ENCODE measurements at regions not wholly inside any gene's neighbourhood (a gene's known extent, or its start where the extent isn't known, plus 50 kb on each side); places are given as distances from the start of the nearest gene placed in this dataset.

DNA sequence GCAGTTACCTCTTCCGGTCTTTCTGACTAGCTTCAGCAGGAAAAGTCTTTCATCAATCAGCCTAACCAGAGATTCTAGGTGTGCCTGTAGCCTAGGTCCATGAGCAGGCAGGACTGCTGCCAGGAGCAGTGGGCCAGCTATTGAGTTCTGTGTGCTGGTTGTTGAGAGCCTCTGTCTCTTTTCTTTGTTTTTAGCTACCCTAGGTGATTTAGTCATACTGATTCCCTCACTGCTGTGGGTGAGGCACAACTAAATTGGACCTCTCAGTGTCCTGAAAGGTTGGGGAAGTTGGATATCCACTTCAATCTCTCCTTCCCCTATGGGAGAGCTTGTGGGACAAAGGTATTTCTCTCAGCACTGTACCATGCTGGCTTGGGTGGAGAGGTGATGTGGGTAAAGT lies 354.9 kb downstream of the GPAT3 start (continued):
- TF ChIP-seq, protein P1, sequence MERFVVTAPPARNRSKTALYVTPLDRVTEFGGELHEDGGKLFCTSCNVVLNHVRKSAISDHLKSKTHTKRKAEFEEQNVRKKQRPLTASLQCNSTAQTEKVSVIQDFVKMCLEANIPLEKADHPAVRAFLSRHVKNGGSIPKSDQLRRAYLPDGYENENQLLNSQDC (CRISPR knock-in tag; IDR thresholded peaks at IDR 0.05), result no peak
- TF ChIP-seq, protein P2, sequence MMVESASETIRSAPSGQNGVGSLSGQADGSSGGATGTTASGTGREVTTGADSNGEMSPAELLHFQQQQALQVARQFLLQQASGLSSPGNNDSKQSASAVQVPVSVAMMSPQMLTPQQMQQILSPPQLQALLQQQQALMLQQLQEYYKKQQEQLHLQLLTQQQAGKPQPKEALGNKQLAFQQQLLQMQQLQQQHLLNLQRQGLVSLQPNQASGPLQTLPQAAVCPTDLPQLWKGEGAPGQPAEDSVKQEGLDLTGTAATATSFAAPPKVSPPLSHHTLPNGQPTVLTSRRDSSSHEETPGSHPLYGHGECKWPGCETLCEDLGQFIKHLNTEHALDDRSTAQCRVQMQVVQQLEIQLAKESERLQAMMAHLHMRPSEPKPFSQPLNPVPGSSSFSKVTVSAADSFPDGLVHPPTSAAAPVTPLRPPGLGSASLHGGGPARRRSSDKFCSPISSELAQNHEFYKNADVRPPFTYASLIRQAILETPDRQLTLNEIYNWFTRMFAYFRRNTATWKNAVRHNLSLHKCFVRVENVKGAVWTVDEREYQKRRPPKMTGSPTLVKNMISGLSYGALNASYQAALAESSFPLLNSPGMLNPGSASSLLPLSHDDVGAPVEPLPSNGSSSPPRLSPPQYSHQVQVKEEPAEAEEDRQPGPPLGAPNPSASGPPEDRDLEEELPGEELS (CRISPR knock-in tag; IDR thresholded peaks at IDR 0.05; ENCODE audit: borderline replicate concordance), result no peak
- TF ChIP-seq TEAD1 (CRISPR knock-in tag; IDR thresholded peaks at IDR 0.05) (no peak), ZNF316 (IDR thresholded peaks at IDR 0.05) (no peak), MCM5 (IDR thresholded peaks at IDR 0.05; ENCODE audit: low read depth) (no peak), IFI16 (CRISPR knock-in tag; IDR thresholded peaks at IDR 0.05) (no peak), POLR2A (conservative IDR thresholded peaks at IDR 0.05) (no peak)
- TF ChIP-seq, protein P3, sequence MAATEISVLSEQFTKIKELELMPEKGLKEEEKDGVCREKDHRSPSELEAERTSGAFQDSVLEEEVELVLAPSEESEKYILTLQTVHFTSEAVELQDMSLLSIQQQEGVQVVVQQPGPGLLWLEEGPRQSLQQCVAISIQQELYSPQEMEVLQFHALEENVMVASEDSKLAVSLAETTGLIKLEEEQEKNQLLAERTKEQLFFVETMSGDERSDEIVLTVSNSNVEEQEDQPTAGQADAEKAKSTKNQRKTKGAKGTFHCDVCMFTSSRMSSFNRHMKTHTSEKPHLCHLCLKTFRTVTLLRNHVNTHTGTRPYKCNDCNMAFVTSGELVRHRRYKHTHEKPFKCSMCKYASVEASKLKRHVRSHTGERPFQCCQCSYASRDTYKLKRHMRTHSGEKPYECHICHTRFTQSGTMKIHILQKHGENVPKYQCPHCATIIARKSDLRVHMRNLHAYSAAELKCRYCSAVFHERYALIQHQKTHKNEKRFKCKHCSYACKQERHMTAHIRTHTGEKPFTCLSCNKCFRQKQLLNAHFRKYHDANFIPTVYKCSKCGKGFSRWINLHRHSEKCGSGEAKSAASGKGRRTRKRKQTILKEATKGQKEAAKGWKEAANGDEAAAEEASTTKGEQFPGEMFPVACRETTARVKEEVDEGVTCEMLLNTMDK (IDR thresholded peaks at IDR 0.05; ENCODE audit: borderline replicate concordance, insufficient read depth, low read depth, low read length, poor library complexity, severe bottlenecking), result no peak
- TF ChIP-seq, protein P4, sequence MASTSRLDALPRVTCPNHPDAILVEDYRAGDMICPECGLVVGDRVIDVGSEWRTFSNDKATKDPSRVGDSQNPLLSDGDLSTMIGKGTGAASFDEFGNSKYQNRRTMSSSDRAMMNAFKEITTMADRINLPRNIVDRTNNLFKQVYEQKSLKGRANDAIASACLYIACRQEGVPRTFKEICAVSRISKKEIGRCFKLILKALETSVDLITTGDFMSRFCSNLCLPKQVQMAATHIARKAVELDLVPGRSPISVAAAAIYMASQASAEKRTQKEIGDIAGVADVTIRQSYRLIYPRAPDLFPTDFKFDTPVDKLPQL (IDR thresholded peaks at IDR 0.05; ENCODE audit: extremely low read depth, insufficient read length), result no peak
- TF ChIP-seq, protein P5, sequence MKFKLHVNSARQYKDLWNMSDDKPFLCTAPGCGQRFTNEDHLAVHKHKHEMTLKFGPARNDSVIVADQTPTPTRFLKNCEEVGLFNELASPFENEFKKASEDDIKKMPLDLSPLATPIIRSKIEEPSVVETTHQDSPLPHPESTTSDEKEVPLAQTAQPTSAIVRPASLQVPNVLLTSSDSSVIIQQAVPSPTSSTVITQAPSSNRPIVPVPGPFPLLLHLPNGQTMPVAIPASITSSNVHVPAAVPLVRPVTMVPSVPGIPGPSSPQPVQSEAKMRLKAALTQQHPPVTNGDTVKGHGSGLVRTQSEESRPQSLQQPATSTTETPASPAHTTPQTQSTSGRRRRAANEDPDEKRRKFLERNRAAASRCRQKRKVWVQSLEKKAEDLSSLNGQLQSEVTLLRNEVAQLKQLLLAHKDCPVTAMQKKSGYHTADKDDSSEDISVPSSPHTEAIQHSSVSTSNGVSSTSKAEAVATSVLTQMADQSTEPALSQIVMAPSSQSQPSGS (CRISPR knock-in tag; IDR thresholded peaks at IDR 0.05), result no peak
- TF ChIP-seq, protein P6, sequence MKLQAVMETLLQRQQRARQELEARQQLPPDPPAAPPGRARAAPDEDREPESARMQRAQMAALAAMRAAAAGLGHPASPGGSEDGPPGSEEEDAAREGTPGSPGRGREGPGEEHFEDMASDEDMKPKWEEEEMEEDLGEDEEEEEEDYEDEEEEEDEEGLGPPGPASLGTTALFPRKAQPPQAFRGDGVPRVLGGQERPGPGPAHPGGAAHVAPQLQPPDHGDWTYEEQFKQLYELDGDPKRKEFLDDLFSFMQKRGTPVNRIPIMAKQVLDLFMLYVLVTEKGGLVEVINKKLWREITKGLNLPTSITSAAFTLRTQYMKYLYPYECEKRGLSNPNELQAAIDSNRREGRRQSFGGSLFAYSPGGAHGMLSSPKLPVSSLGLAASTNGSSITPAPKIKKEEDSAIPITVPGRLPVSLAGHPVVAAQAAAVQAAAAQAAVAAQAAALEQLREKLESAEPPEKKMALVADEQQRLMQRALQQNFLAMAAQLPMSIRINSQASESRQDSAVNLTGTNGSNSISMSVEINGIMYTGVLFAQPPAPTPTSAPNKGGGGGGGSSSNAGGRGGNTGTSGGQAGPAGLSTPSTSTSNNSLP (IDR thresholded peaks at IDR 0.05; ENCODE audit: borderline replicate concordance, low read depth, low read length), result no peak
- TF ChIP-seq, protein P7, sequence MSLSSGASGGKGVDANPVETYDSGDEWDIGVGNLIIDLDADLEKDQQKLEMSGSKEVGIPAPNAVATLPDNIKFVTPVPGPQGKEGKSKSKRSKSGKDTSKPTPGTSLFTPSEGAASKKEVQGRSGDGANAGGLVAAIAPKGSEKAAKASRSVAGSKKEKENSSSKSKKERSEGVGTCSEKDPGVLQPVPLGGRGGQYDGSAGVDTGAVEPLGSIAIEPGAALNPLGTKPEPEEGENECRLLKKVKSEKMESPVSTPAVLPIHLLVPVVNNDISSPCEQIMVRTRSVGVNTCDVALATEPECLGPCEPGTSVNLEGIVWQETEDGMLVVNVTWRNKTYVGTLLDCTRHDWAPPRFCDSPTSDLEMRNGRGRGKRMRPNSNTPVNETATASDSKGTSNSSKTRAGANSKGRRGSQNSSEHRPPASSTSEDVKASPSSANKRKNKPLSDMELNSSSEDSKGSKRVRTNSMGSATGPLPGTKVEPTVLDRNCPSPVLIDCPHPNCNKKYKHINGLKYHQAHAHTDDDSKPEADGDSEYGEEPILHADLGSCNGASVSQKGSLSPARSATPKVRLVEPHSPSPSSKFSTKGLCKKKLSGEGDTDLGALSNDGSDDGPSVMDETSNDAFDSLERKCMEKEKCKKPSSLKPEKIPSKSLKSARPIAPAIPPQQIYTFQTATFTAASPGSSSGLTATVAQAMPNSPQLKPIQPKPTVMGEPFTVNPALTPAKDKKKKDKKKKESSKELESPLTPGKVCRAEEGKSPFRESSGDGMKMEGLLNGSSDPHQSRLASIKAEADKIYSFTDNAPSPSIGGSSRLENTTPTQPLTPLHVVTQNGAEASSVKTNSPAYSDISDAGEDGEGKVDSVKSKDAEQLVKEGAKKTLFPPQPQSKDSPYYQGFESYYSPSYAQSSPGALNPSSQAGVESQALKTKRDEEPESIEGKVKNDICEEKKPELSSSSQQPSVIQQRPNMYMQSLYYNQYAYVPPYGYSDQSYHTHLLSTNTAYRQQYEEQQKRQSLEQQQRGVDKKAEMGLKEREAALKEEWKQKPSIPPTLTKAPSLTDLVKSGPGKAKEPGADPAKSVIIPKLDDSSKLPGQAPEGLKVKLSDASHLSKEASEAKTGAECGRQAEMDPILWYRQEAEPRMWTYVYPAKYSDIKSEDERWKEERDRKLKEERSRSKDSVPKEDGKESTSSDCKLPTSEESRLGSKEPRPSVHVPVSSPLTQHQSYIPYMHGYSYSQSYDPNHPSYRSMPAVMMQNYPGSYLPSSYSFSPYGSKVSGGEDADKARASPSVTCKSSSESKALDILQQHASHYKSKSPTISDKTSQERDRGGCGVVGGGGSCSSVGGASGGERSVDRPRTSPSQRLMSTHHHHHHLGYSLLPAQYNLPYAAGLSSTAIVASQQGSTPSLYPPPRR (CRISPR knock-in tag; IDR thresholded peaks at IDR 0.05; ENCODE audit: borderline replicate concordance), result no peak

Data from K562 (cell line).